ENCODE measurements at regions not wholly inside any gene's neighbourhood (a gene's known extent, or its start where the extent isn't known, plus 50 kb on each side); places are given as distances from the start of the nearest gene placed in this dataset.

- no peaks in the 10 kb centered on the region for H3K9me3 ChIP-seq (replicated peaks; ENCODE audit: control insufficient read depth, insufficient read depth, low read length)
- intact Hi-C loops (cut with micrococcal nuclease) (loop anchor here (5.0 kb wide), 1 partner anchor 65 kb away; no protein-coding TSS in a partner anchor), dilution Hi-C loops (cut with MboI; ENCODE audit: extremely low pct_ligation_motif_present, low sequenced_read_pairs) (no loop called here)
- H4K20me1 ChIP-seq (replicated peaks; ENCODE audit: control insufficient read depth, extremely low read depth, insufficient read depth, low read length), result no peaks in the 10 kb centered on the region
- FAIRE-seq (no peak), DNase-seq (ENCODE audit: low read depth, low spot score) (no peak)
- no peaks in the 10 kb centered on the region for H3K9me1 ChIP-seq (replicated peaks; ENCODE audit: control insufficient read depth, extremely low read depth, insufficient read depth, low read length)
- H3K27ac ChIP-seq (ENCODE audit: insufficient read depth, low read depth, low read length), result no peak overlapping the region
- ChIA-PET POLR2A (no interaction called here), CTCF (interaction anchor here (1.0 to 4.2 kb wide), 2 partner anchors 12 to 189 kb away, joined by 3 to 15 read pairs; no protein-coding TSS in a partner anchor)
- H3K4me3 ChIP-seq (replicated peaks in 1 of 3; ENCODE audit: insufficient read depth in 1 of 3, low read depth in 1 of 3, low read length in 3 of 3), result no peak overlapping the region
- no peaks in the 10 kb centered on the region for H3K79me2 ChIP-seq (ENCODE audit: control insufficient read depth, insufficient read depth, low read length)
- no peak for TF ChIP-seq GATA2 (IDR thresholded peaks at IDR 0.05; ENCODE audit: insufficient read depth, insufficient read length, low read depth, low read length)
- TF ChIP-seq MYC (IDR thresholded peaks at IDR 0.05; ENCODE audit: low read depth, low read length), result no peak
- TF ChIP-seq, protein P1, sequence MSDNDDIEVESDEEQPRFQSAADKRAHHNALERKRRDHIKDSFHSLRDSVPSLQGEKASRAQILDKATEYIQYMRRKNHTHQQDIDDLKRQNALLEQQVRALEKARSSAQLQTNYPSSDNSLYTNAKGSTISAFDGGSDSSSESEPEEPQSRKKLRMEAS (IDR thresholded peaks at IDR 0.05; ENCODE audit: insufficient read depth, insufficient read length), result no peak
- no peak for TF ChIP-seq FOS (IDR thresholded peaks at IDR 0.05; ENCODE audit: borderline replicate concordance, insufficient read depth, low read length)
- no peak for TF ChIP-seq POLR2AphosphoS5 (IDR thresholded peaks at IDR 0.05; ENCODE audit: insufficient read depth, low read depth, low read length)
- TF ChIP-seq CTCF (IDR thresholded peaks at IDR 0.05; ENCODE audit: extremely low read depth in 1 of 2, insufficient read depth in 1 of 2, low read depth in 1 of 2, low read length in 2 of 2), result no peak
- TF ChIP-seq POLR2A (IDR thresholded peaks at IDR 0.05; ENCODE audit: low read depth, low read length), result no peak
- TF ChIP-seq JUN (IDR thresholded peaks at IDR 0.05; ENCODE audit: borderline replicate concordance, insufficient read depth, insufficient read length, low read depth), result no peak
- no peak for TF ChIP-seq EZH2 (IDR thresholded peaks at IDR 0.05; ENCODE audit: borderline replicate concordance, low read depth, low read length, severe bottlenecking)
- H2AFZ ChIP-seq (ENCODE audit: low read depth, low read length), result no peak overlapping the region
- peaks cover 0 to 7% of the 10 kb centered on the region in 2 experiments for H3K27me3 ChIP-seq (ENCODE audit: control insufficient read depth in 2 of 2, insufficient read depth in 2 of 2, low read length in 2 of 2)
- BruUV-seq (replicated peaks), result no TSS peak
- H3K9ac ChIP-seq (replicated peaks; ENCODE audit: extremely low read depth, insufficient read depth, low read length), result no peak overlapping the region
- H3K4me2 ChIP-seq (ENCODE audit: insufficient read depth, low read length), result no peak overlapping the region
- no peaks in the 10 kb centered on the region for H3K4me1 ChIP-seq (ENCODE audit: control insufficient read depth, extremely low read depth, insufficient read depth, low read length)
- H3K36me3 ChIP-seq (ENCODE audit: control insufficient read depth in 2 of 2, extremely low read depth in 1 of 2, insufficient read depth in 2 of 2, low read length in 2 of 2), result no peaks in the 10 kb centered on the region
Observed at GRCh38 chr18:57947117-57947516, 96.9 kb upstream of the NEDD4L start.

Measured in endothelial cell of umbilical vein (primary cell).